ENCODE measurements at regions not wholly inside any gene's neighbourhood (a gene's known extent, or its start where the extent isn't known, plus 50 kb on each side); places are given as distances from the start of the nearest gene placed in this dataset.
"Not testable (repeated sequence)": the region's sequence is repeated elsewhere in the genome, so short reads cannot be mapped to it uniquely, and the experiment has no call there.

- no peaks in the 10 kb centered on the region for H3K79me2 ChIP-seq (ENCODE audit: low read length)
- no peak overlapping the region for H3K4me2 ChIP-seq (ENCODE audit: low read length)
- no peaks in the 10 kb centered on the region for H3K4me1 ChIP-seq (ENCODE audit: low read length)
- H3K9ac ChIP-seq (ENCODE audit: low read length): no peak overlapping the region
- no peaks in the 10 kb centered on the region for H3K27me3 ChIP-seq (ENCODE audit: low read depth, low read length)
- H3K36me3 ChIP-seq (replicated peaks; ENCODE audit: low read depth, low read length): no peaks in the 10 kb centered on the region
- H3K9me3 ChIP-seq (ENCODE audit: insufficient read depth, low read length): no peaks in the 10 kb centered on the region
- TF ChIP-seq CTCF (IDR thresholded peaks at IDR 0.05; ENCODE audit: low read depth, low read length) (no peak), EZH2phosphoT487 (IDR thresholded peaks at IDR 0.05; ENCODE audit: low read depth) (no peak)
- H3K27ac ChIP-seq (ENCODE audit: low read length): no peak overlapping the region
- H2AFZ ChIP-seq (ENCODE audit: low read depth, low read length): no peak overlapping the region
- H3K4me3 ChIP-seq (ENCODE audit: low read length): no peak overlapping the region
- no peaks in the 10 kb centered on the region for H4K20me1 ChIP-seq (ENCODE audit: insufficient read depth, low read length)
Measured at GRCh38 chr3:90068783-90069182, 961.4 kb downstream of the EPHA3 start.

GRCh38 chr3:90069748-90070147, 962.3 kb downstream of the EPHA3 start:
- H3K4me2 ChIP-seq (ENCODE audit: low read length): no peak overlapping the region
- no peaks in the 10 kb centered on the region for H3K9me3 ChIP-seq (ENCODE audit: insufficient read depth, low read length)
- H3K4me1 ChIP-seq (ENCODE audit: low read length): no peaks in the 10 kb centered on the region
- H2AFZ ChIP-seq (ENCODE audit: low read depth, low read length): no peak overlapping the region
- no peaks in the 10 kb centered on the region for H3K79me2 ChIP-seq (ENCODE audit: low read length)
- no peaks in the 10 kb centered on the region for H3K36me3 ChIP-seq (replicated peaks; ENCODE audit: low read depth, low read length)
- TF ChIP-seq CTCF (IDR thresholded peaks at IDR 0.05; ENCODE audit: low read depth, low read length) (no peak), EZH2phosphoT487 (IDR thresholded peaks at IDR 0.05; ENCODE audit: low read depth) (no peak)
- no peaks in the 10 kb centered on the region for H4K20me1 ChIP-seq (ENCODE audit: insufficient read depth, low read length)
- H3K27me3 ChIP-seq (ENCODE audit: low read depth, low read length): no peaks in the 10 kb centered on the region
- H3K4me3 ChIP-seq (ENCODE audit: low read length): no peak overlapping the region
- no peak overlapping the region for H3K9ac ChIP-seq (ENCODE audit: low read length)
- H3K27ac ChIP-seq (ENCODE audit: low read length): no peak overlapping the region

- no peak overlapping the region for H3K4me3 ChIP-seq (ENCODE audit: low read length)
- no peaks in the 10 kb centered on the region for H3K9me3 ChIP-seq (ENCODE audit: insufficient read depth, low read length)
- no peak overlapping the region for H3K27ac ChIP-seq (ENCODE audit: low read length)
- no peaks in the 10 kb centered on the region for H3K36me3 ChIP-seq (replicated peaks; ENCODE audit: low read depth, low read length)
- H3K4me2 ChIP-seq (ENCODE audit: low read length): no peak overlapping the region
- H3K79me2 ChIP-seq (ENCODE audit: low read length): no peaks in the 10 kb centered on the region
- no peak for TF ChIP-seq CTCF (IDR thresholded peaks at IDR 0.05; ENCODE audit: low read depth, low read length)
- TF ChIP-seq EZH2phosphoT487 (IDR thresholded peaks at IDR 0.05; ENCODE audit: low read depth): no peak
- H3K27me3 ChIP-seq (ENCODE audit: low read depth, low read length): no peaks in the 10 kb centered on the region
- H3K9ac ChIP-seq (ENCODE audit: low read length): no peak overlapping the region
- H4K20me1 ChIP-seq (ENCODE audit: insufficient read depth, low read length): no peaks in the 10 kb centered on the region
- no peak overlapping the region for H2AFZ ChIP-seq (ENCODE audit: low read depth, low read length)
- H3K4me1 ChIP-seq (ENCODE audit: low read length): no peaks in the 10 kb centered on the region
Measured at GRCh38 chr3:90076136-90076535, 968.7 kb downstream of the EPHA3 start.

- Histone ChIP-seq H3K4me3 (ENCODE audit: low read length) (no peak overlapping the region), H3K79me2 (ENCODE audit: low read length) (no peaks in the 10 kb centered on the region), H3K4me2 (ENCODE audit: low read length) (no peak overlapping the region), H3K4me1 (ENCODE audit: low read length) (no peaks in the 10 kb centered on the region), H4K20me1 (ENCODE audit: insufficient read depth, low read length) (no peaks in the 10 kb centered on the region), H2AFZ (ENCODE audit: low read depth, low read length) (no peak overlapping the region), H3K27ac (ENCODE audit: low read length) (no peak overlapping the region), H3K9me3 (ENCODE audit: insufficient read depth, low read length) (no peaks in the 10 kb centered on the region), H3K9ac (ENCODE audit: low read length) (no peak overlapping the region), H3K36me3 (replicated peaks; ENCODE audit: low read depth, low read length) (no peaks in the 10 kb centered on the region), H3K27me3 (ENCODE audit: low read depth, low read length) (no peaks in the 10 kb centered on the region)
- TF ChIP-seq CTCF (IDR thresholded peaks at IDR 0.05; ENCODE audit: low read depth, low read length): no peak
- no peak for TF ChIP-seq EZH2phosphoT487 (IDR thresholded peaks at IDR 0.05; ENCODE audit: low read depth)
Measured at GRCh38 chr3:90080988-90081387, 973.6 kb downstream of the EPHA3 start.

GRCh38 chr3:90086297-90086696, 978.9 kb downstream of the EPHA3 start:
- H4K20me1 ChIP-seq (ENCODE audit: insufficient read depth, low read length); H3K27ac ChIP-seq (ENCODE audit: low read length); H3K36me3 ChIP-seq (replicated peaks; ENCODE audit: low read depth, low read length); H3K79me2 ChIP-seq (ENCODE audit: low read length); H3K27me3 ChIP-seq (ENCODE audit: low read depth, low read length); H3K4me3 ChIP-seq (ENCODE audit: low read length); H3K9me3 ChIP-seq (ENCODE audit: insufficient read depth, low read length); H3K4me1 ChIP-seq (ENCODE audit: low read length); H2AFZ ChIP-seq (ENCODE audit: low read depth, low read length); H3K9ac ChIP-seq (ENCODE audit: low read length); H3K4me2 ChIP-seq (ENCODE audit: low read length): not testable (repeated sequence)

Measured in OCI-LY3 (cell line).